Testis (tissue), 2 donors: ENCODE measurements at regions not wholly inside any gene's neighbourhood (a gene's known extent, or its start where the extent isn't known, plus 50 kb on each side); places are given as distances from the start of the nearest gene placed in this dataset.

Source experiments
- DNase-seq: peaks from one replicate; pipeline ENCODE4 v3.0.0-alpha.2; 2019
- H3K27ac ChIP-seq, 2 donors: fragments of 200-600 bp; sonication (generic); one replicate each; pipeline ENCODE4 v1.5.1; 2019
- H3K27me3 ChIP-seq: fragments of 200-600 bp; sonication (generic); one replicate; pipeline ENCODE4 v1.5.1; 2019
- H3K36me3 ChIP-seq: fragments of 200-600 bp; sonication (generic); one replicate; pipeline ENCODE4 v1.5.1; 2017; ENCODE audit warnings: low read depth; ENCODE audit errors: missing control alignments
- H3K4me1 ChIP-seq: fragments of 200-600 bp; sonication (generic); one replicate; pipeline ENCODE4 v1.5.1; 2019
- H3K4me3 ChIP-seq, 2 donors: fragments of 200-600 bp; sonication (generic); one replicate each; pipeline ENCODE4 v1.5.1; 2017 to 2019
- H3K9me3 ChIP-seq: fragments of 200-600 bp; sonication (generic); one replicate; pipeline ENCODE4 v1.5.1; 2017
- POLR2A ChIP-seq: fragments of 450-650 bp; IDR thresholded peaks from one replicate; pipeline ENCODE4 v1.6.1; 2017; ENCODE audit warnings: antibody characterized with exemption, mild to moderate bottlenecking, moderate library complexity
- WGBS, 2 donors: methylation state at CpG; one replicate each; pipeline ENCODE4 v1.1.5; 2018; 5-methylcytosine and 5-hydroxymethylcytosine counted together
- intact Hi-C: fragments of 100-400 bp; cut with DNase I; formaldehyde crosslinking; loops from one replicate; pipeline ENCODE4 v1.15.1; 2023; ENCODE audit warnings: low total_unique reads
- TF ChIP-seq, protein P1 (sequence below), 3 experiments: fragments of 450-650 bp in 2 of 3; fragments of 200-600 bp in 1 of 3; sonication (generic) in 1 of 3; IDR thresholded peaks; one replicate each; pipeline ENCODE4 v1.5.1; 2016 to 2019; ENCODE audit warnings: antibody characterized with exemption in 3 of 3, mild to moderate bottlenecking in 2 of 3, moderate library complexity in 1 of 3

DNA sequence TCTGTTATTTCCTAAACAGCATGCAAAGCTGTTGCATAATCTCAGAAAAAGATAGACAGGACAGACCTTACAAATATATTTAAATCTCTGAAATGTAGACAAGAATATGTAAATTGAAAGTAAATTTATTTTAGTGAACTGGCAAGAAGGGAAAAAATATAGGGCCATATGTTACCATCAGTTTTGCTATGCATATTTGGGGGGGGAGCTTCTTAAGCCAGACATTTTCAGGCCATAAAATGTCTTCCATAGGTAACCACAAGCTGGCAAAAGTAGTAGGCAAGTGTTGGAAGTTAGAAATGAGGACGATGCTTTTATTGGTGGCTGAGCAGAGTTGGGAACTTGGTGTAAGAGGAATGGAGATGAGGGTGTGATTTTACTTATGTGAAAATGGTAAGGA is 272.0 kb upstream of the CXXC4 start:
- no peak for TF ChIP-seq POLR2A
- TF ChIP-seq, protein P1, sequence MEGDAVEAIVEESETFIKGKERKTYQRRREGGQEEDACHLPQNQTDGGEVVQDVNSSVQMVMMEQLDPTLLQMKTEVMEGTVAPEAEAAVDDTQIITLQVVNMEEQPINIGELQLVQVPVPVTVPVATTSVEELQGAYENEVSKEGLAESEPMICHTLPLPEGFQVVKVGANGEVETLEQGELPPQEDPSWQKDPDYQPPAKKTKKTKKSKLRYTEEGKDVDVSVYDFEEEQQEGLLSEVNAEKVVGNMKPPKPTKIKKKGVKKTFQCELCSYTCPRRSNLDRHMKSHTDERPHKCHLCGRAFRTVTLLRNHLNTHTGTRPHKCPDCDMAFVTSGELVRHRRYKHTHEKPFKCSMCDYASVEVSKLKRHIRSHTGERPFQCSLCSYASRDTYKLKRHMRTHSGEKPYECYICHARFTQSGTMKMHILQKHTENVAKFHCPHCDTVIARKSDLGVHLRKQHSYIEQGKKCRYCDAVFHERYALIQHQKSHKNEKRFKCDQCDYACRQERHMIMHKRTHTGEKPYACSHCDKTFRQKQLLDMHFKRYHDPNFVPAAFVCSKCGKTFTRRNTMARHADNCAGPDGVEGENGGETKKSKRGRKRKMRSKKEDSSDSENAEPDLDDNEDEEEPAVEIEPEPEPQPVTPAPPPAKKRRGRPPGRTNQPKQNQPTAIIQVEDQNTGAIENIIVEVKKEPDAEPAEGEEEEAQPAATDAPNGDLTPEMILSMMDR (IDR thresholded peaks at IDR 0.05) = no peak

DNA sequence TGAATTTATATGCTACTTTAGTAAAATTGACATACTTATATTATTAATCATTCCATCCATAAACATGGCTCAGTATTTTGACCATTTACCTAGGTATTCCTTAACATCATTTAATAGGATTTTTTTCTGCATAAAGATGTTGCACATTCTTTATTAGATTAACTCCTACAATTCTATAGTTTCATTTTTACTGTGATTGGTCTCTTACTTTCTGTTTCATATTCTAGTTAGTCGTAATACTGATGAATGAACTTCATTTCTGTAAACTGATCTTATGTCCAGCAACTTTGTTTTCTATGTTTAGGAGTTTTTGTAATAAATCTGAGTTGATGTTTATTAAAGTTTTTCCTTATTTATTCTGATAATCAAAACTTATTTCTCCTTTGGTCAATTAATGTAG is 278.2 kb upstream of the CXXC4 start:
- no peak overlapping the region for H3K27ac ChIP-seq
- no peaks in the 10 kb centered on the region for H3K9me3 ChIP-seq
- no peak for DNase-seq
- no peaks in the 10 kb centered on the region for H3K27me3 ChIP-seq
- no peaks in the 10 kb centered on the region for H3K4me1 ChIP-seq
- intact Hi-C loops = no loop called here
- no peak overlapping the region for H3K4me3 ChIP-seq
- TF ChIP-seq POLR2A = no peak
- TF ChIP-seq, protein P1 (IDR thresholded peaks at IDR 0.05) = no peak
- H3K36me3 ChIP-seq = no peaks in the 10 kb centered on the region
- 81% methylated on average over 1 of the region's 1 CpG for WGBS, 2 donors

More for the DNA sequence above, 272.0 kb upstream of the CXXC4 start:
- 75 to 89% methylated on average over 1 of the region's 1 CpG for WGBS, 2 donors
- no peak overlapping the region for H3K27ac ChIP-seq
- H3K4me1 ChIP-seq = no peaks in the 10 kb centered on the region
- no peaks in the 10 kb centered on the region for H3K27me3 ChIP-seq
- H3K9me3 ChIP-seq = no peaks in the 10 kb centered on the region
- intact Hi-C loops = no loop called here
- no peak for DNase-seq
- no peak overlapping the region for H3K4me3 ChIP-seq
- no peaks in the 10 kb centered on the region for H3K36me3 ChIP-seq

DNA sequence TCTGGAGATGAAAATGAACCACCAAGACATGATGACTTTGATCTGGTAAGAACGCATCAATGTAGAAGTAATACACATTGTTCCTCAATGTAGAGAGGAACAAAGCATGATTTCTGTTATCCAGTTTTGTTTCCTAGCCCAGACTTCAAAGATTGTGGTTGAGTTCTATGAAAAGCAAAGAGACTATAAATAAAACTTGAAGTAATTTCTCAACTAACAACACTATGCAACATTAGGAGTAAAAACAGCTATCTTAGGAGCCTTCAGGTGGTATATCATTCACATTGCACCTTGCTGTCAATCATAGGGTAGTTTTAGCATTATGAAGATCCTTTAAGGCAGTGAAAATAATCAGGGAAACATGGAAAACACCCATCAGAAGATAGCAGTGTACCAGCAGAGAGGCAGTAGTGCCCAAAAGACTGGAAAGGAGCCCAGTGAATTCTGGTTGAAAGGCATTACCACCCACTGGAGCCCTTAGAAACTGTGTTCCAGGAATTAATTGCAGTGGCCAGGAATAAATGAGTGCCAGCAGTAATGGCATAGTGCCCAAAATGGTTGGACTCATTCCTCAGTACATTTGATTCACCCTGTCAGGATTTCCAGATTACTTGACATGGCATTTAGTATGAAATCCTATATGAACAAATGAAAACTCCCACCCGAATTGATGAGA is 300.7 kb upstream of the CXXC4 start:
- no peak for TF ChIP-seq POLR2A
- TF ChIP-seq, protein P1 (IDR thresholded peaks at IDR 0.05) = no peak
- no peak for DNase-seq
- WGBS, 2 donors = 44 to 52% methylated on average over 2 of the region's 2 CpGs
- no peak overlapping the region for H3K4me3 ChIP-seq
- H3K4me1 ChIP-seq = no peaks in the 10 kb centered on the region
- no peaks in the 10 kb centered on the region for H3K36me3 ChIP-seq
- H3K27me3 ChIP-seq = no peaks in the 10 kb centered on the region
- no peaks in the 10 kb centered on the region for H3K9me3 ChIP-seq
- intact Hi-C loops = no loop called here
- H3K27ac ChIP-seq = no peak overlapping the region

DNA sequence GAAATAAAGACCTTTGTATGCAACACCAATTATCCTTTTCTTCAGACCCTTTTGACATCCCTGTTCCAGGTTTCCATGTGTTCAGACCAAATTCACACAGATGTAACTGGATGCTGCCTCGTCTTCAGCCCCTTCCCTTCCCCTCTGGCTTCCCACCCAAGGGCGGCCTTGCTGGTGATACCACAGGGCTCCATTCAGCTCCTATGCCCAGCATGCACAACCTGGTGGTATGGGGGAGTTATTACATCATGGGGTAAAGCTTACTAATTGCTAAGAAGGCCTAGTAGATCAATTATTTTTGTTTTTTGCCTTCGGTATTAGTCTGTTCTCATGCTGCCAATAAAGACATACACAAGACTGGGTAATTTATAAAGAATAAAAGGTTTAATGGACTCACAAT is 317.0 kb upstream of the CXXC4 start:
- H3K27me3 ChIP-seq = no peaks in the 10 kb centered on the region
- intact Hi-C loops = no loop called here
- H3K4me3 ChIP-seq = no peak overlapping the region
- no peaks in the 10 kb centered on the region for H3K4me1 ChIP-seq
- WGBS, 2 donors = 91 to 96% methylated on average over 3 of the region's 3 CpGs
- TF ChIP-seq, protein P1 (IDR thresholded peaks at IDR 0.05) = no peak
- no peak for TF ChIP-seq POLR2A
- no peaks in the 10 kb centered on the region for H3K9me3 ChIP-seq
- H3K27ac ChIP-seq = no peak overlapping the region
- DNase-seq = no peak
- H3K36me3 ChIP-seq = no peaks in the 10 kb centered on the region

DNA sequence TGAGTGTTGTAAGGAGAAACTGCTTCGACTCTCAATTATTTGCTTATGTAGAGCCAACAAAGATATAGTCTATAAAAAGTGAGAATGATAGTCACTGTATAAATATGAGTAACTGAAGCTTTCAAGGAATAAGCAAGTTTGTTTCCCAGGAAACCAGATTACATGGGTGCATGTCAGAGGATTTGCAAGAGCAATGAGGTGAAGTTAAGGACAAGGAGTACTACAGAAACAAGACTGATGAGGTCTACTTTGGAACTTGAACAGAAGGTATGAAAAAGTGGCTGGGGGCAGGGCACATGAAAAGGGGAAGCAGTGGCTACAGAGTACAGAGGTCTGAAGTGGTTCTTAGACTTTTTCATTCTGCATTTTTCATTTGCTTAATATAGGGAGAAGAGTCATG is 321.0 kb upstream of the CXXC4 start:
- no peak overlapping the region for H3K4me3 ChIP-seq
- intact Hi-C loops = no loop called here
- DNase-seq = no peak
- no peaks in the 10 kb centered on the region for H3K27me3 ChIP-seq
- WGBS, 2 donors = 83 to 84% methylated on average over 1 of the region's 1 CpG
- H3K36me3 ChIP-seq = no peaks in the 10 kb centered on the region
- no peaks in the 10 kb centered on the region for H3K9me3 ChIP-seq
- TF ChIP-seq POLR2A = no peak
- TF ChIP-seq, protein P1 (IDR thresholded peaks at IDR 0.05) = no peak
- H3K4me1 ChIP-seq = no peaks in the 10 kb centered on the region
- H3K27ac ChIP-seq = no peak overlapping the region
